ENCODE measurements at regions not wholly inside any gene's neighbourhood (a gene's known extent, or its start where the extent isn't known, plus 50 kb on each side); places are given as distances from the start of the nearest gene placed in this dataset.

DNA sequence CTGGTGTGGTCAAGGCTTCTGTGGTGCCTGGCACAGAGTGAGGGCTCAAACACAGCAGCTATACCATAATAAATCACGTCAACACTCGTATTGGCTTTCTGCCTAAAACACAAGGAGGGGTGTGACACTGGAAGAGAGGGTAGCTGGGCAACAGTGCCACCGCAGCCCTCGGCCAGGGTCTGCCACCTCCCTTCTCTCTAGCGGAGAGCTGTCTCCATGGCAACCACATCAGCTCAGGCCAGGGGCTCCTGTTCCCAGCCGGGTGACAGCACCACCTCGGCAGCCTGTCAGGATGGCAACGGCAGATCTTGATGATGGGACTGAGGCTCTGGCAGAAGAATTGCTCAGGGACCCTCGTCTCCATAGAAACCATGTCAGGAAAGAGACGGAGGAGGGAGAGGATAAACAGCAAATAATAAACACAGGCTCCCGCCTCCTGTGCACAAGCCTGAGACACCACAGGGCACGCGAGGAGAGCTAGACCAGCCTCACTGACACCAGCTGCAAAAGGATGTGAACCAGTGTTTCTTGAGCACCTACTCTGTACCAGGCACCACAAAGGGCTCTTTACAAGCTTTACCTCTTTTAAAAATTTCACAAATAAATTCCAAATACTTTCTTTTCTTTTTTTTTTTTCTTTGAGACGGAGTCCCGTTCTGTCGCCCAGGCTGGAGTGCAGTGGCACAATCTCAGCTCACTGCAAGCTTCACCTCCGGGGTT, 50.4 kb upstream of the TLDC2 start:
- TF ChIP-seq, protein P1, sequence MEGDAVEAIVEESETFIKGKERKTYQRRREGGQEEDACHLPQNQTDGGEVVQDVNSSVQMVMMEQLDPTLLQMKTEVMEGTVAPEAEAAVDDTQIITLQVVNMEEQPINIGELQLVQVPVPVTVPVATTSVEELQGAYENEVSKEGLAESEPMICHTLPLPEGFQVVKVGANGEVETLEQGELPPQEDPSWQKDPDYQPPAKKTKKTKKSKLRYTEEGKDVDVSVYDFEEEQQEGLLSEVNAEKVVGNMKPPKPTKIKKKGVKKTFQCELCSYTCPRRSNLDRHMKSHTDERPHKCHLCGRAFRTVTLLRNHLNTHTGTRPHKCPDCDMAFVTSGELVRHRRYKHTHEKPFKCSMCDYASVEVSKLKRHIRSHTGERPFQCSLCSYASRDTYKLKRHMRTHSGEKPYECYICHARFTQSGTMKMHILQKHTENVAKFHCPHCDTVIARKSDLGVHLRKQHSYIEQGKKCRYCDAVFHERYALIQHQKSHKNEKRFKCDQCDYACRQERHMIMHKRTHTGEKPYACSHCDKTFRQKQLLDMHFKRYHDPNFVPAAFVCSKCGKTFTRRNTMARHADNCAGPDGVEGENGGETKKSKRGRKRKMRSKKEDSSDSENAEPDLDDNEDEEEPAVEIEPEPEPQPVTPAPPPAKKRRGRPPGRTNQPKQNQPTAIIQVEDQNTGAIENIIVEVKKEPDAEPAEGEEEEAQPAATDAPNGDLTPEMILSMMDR (conservative IDR thresholded peaks at IDR 0.05 in 1 of 2, IDR thresholded peaks at IDR 0.05 in 1 of 2; ENCODE audit: low read depth in 1 of 2, low read length in 2 of 2) = no peak
- TF ChIP-seq EZH2 (IDR thresholded peaks at IDR 0.05; ENCODE audit: low read length, missing control alignments) = no peak

All from fibroblast of lung (primary cell).